ENCODE measurements at regions not wholly inside any gene's neighbourhood (a gene's known extent, or its start where the extent isn't known, plus 50 kb on each side); places are given as distances from the start of the nearest gene placed in this dataset.
"Not testable (repeated sequence)": the region's sequence is repeated elsewhere in the genome, so short reads cannot be mapped to it uniquely, and the experiment has no call there.

- no peaks in the 10 kb centered on the region for H3K9me3 Mint-ChIP-seq
Observed at GRCh38 chr5:126271141-126271540, 152.1 kb upstream of the GRAMD2B start.

DNA sequence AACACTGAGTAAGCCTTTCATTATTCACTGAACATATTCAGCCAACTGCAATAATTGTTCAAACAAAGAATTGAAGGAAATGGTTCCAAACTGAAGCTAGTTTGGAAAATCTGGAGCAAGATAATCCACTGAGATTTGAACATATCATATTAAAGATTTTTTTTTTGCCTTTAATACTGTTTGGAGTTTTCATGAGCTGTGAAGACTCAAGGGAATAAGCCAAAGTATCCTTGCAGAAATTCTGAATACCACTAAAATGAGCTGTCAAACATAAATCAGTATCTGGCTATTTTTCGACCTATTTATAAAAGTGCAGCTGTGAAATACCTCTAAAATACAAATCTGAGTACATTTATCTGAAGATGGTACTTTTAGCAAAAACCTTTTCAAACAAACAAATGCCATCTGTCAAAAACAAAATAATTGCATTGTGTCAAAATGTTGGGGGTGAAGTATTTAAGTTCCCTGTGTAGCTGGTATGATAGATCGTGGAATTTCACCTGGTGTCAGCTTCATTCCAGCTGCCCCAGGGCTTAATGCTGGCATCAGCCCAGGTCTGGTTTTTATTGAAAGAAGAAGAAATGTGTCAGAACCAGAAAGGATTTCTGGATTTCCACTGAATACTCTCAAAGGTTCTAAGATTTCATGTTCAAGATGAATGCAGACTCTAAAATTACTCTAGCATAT lies 149.0 kb upstream of the GRAMD2B start:
- no peak overlapping the region for H3K27ac Mint-ChIP-seq
- H3K4me3 Mint-ChIP-seq, result no peak overlapping the region
- H3K36me3 Mint-ChIP-seq, result no peaks in the 10 kb centered on the region
- H3K9me3 Mint-ChIP-seq, result no peaks in the 10 kb centered on the region
- no peaks in the 10 kb centered on the region for H3K4me1 Mint-ChIP-seq
- DNase-seq, result no peak
- CTCF ChIA-PET, result no interaction called here
- no peaks in the 10 kb centered on the region for H3K27me3 Mint-ChIP-seq

More at GRCh38 chr5:126271141-126271540, 152.1 kb upstream of the GRAMD2B start:
- Mint-ChIP-seq H3K27me3 (no peaks in the 10 kb centered on the region), H3K27ac (no peak overlapping the region), H3K4me3 (no peak overlapping the region), H3K4me1 (no peaks in the 10 kb centered on the region), H3K36me3 (no peaks in the 10 kb centered on the region)
- CTCF ChIA-PET, result no interaction called here
- no peak for DNase-seq

DNA sequence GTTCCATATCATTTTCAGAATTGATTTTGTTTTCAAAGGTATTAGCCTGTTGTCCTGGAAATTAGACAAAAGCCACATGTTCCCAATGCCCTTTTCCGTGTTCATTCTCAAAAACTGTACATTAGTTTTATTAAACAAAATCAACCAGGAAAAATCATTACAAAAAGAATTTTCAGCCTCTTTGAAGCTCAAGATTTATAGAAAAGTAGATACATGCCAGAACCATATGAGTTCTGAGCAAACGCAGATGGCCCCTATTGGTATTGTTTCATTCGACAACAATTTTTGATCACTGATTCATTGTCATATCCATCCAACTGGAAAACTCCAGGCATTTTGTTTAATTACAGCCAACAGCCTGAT lies 148.5 kb upstream of the GRAMD2B start:
- Mint-ChIP-seq H3K27me3 (no peaks in the 10 kb centered on the region), H3K27ac (no peak overlapping the region), H3K4me3 (no peak overlapping the region), H3K36me3 (no peaks in the 10 kb centered on the region), H3K4me1 (no peaks in the 10 kb centered on the region), H3K9me3 (no peaks in the 10 kb centered on the region)
- CTCF ChIA-PET, result no interaction called here
- DNase-seq, result no peak

GRCh38 chr5:126277762-126278161 lies 145.4 kb upstream of the GRAMD2B start:
- H3K9me3 Mint-ChIP-seq, result no peaks in the 10 kb centered on the region

GRCh38 chr5:126280343-126280742 lies 142.9 kb upstream of the GRAMD2B start:
- Mint-ChIP-seq H3K4me1 (no peaks in the 10 kb centered on the region), H3K4me3 (no peak overlapping the region), H3K27me3 (no peaks in the 10 kb centered on the region), H3K9me3 (no peaks in the 10 kb centered on the region), H3K36me3 (no peaks in the 10 kb centered on the region), H3K27ac (no peak overlapping the region)
- CTCF ChIA-PET, result no interaction called here
- no peak for DNase-seq

More at GRCh38 chr5:126277762-126278161, 145.4 kb upstream of the GRAMD2B start:
- Mint-ChIP-seq H3K4me1 (no peaks in the 10 kb centered on the region), H3K27me3 (no peaks in the 10 kb centered on the region), H3K4me3 (no peak overlapping the region), H3K27ac (no peak overlapping the region), H3K36me3 (no peaks in the 10 kb centered on the region)
- DNase-seq, result no peak
- CTCF ChIA-PET, result no interaction called here

- Mint-ChIP-seq H3K27ac (no peak overlapping the region), H3K36me3 (no peaks in the 10 kb centered on the region), H3K4me1 (no peaks in the 10 kb centered on the region), H3K9me3 (no peaks in the 10 kb centered on the region), H3K4me3 (no peak overlapping the region), H3K27me3 (no peaks in the 10 kb centered on the region)
- DNase-seq, result no peak
- CTCF ChIA-PET, result no interaction called here
Observed at GRCh38 chr5:126280846-126281245, 142.4 kb upstream of the GRAMD2B start.

DNA sequence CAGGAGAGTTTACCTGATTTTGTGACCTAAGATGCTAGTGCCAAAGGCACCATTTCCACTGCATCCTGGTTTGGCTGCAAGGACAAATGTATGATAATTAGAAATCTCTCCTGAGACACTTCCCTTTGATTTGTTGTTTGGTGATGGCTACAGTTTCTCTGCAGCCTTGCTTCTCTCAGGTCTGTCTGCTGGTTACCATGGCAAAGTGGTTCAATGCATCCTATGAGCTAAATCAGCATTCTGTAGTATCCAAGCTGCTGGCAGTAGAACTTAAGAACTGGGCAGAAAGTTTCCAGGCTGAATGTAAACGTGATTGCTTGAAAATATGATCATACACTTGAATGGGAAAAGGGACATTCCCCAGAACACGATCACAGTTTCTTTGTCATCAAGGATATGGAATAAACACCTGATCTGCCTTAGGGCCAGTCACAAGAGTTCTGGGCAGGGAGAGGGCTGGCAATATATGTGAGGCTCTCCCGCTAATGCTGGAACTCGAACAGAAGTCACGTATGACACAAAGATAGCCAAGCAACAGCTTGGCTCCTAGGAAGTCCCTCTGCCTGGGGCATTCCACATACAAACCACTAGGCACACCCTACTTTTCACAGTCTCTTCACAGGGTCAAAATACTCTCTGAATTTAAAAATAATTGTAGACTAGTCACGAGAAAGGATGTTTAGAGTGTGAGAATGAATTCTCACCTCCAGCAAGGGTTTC lies 138.1 kb upstream of the GRAMD2B start:
- no peaks in the 10 kb centered on the region for H3K27me3 Mint-ChIP-seq
- no peaks in the 10 kb centered on the region for H3K4me1 Mint-ChIP-seq
- CTCF ChIA-PET, result no interaction called here
- DNase-seq, result no peak
- H3K4me3 Mint-ChIP-seq, result no peak overlapping the region
- H3K9me3 Mint-ChIP-seq, result no peaks in the 10 kb centered on the region
- H3K27ac Mint-ChIP-seq, result no peak overlapping the region
- H3K36me3 Mint-ChIP-seq, result no peaks in the 10 kb centered on the region

- H3K27me3 Mint-ChIP-seq, CTCF ChIA-PET, H3K4me3 Mint-ChIP-seq, H3K27ac Mint-ChIP-seq, H3K9me3 Mint-ChIP-seq, DNase-seq, H3K4me1 Mint-ChIP-seq, H3K36me3 Mint-ChIP-seq: not testable (repeated sequence)
Observed at GRCh38 chr5:126296121-126296520, 127.1 kb upstream of the GRAMD2B start.

- no peak overlapping the region for H3K27ac Mint-ChIP-seq
- H3K9me3 Mint-ChIP-seq, result peaks cover 1% of the 10 kb centered on the region
- H3K4me1 Mint-ChIP-seq, result no peaks in the 10 kb centered on the region
- no peaks in the 10 kb centered on the region for H3K36me3 Mint-ChIP-seq
- no peak overlapping the region for H3K4me3 Mint-ChIP-seq
- H3K27me3 Mint-ChIP-seq, result no peaks in the 10 kb centered on the region
- no peak for DNase-seq
- CTCF ChIA-PET, result no interaction called here
Observed at GRCh38 chr5:126300293-126300692, 122.9 kb upstream of the GRAMD2B start.

DNA sequence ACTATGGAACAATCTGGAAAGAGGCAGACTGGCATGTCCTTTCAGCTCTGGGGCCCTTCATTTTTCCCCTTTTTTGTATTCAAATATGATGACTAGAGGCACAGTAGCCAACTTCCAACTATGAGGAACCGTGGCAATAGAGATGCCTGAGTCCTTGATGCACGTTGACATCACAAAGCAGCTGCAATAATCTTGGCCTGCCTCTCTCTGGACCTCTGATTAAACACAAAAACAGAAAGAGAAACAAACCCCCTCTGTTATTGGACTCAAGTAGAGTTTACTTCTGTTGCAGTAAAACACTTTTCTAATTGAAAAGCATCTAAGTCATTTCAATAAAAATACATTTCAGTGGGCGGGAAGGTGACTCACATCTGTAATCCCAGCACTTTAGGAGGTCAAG lies 122.2 kb upstream of the GRAMD2B start:
- Mint-ChIP-seq H3K36me3 (no peaks in the 10 kb centered on the region), H3K27ac (no peak overlapping the region), H3K4me1 (no peaks in the 10 kb centered on the region), H3K9me3 (peaks cover 2% of the 10 kb centered on the region), H3K4me3 (no peak overlapping the region), H3K27me3 (no peaks in the 10 kb centered on the region)
- CTCF ChIA-PET, result no interaction called here
- no peak for DNase-seq

GRCh38 chr5:126309860-126310259 lies 113.3 kb upstream of the GRAMD2B start:
- Mint-ChIP-seq H3K27ac (no peak overlapping the region), H3K4me1 (no peaks in the 10 kb centered on the region), H3K9me3 (peaks cover 2% of the 10 kb centered on the region), H3K4me3 (no peak overlapping the region), H3K27me3 (peaks cover 5% of the 10 kb centered on the region), H3K36me3 (no peaks in the 10 kb centered on the region)
- DNase-seq, result no peak
- CTCF ChIA-PET, result no interaction called here

DNA sequence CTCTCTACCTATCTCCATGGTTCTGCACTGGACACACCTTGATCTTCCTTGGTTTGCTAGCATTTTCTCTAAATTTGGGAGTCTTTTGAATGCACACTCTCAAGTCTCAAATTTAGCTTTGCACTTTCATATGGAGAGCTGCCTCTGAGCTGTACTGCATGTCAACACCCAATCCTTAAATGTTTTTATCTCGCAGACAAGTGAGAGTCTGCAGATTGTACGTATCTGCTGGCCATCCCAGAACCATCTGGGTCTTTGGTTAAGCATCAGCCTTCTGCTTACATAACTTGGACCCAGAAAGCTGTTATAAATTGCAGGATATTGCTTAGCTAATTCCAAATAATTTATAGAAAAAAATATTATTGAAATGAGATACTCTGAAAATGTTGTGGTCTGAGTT lies 111.4 kb upstream of the GRAMD2B start:
- no peak overlapping the region for H3K27ac Mint-ChIP-seq
- H3K4me3 Mint-ChIP-seq, result no peak overlapping the region
- CTCF ChIA-PET, result no interaction called here
- H3K4me1 Mint-ChIP-seq, result no peaks in the 10 kb centered on the region
- no peaks in the 10 kb centered on the region for H3K36me3 Mint-ChIP-seq
- H3K27me3 Mint-ChIP-seq, result peaks cover 5% of the 10 kb centered on the region
- no peaks in the 10 kb centered on the region for H3K9me3 Mint-ChIP-seq
- no peak for DNase-seq

GRCh38 chr5:126315341-126315740 lies 107.9 kb upstream of the GRAMD2B start:
- H3K4me3 Mint-ChIP-seq, result no peak overlapping the region

GRCh38 chr5:126332326-126332725 lies 90.9 kb upstream of the GRAMD2B start:
- Mint-ChIP-seq H3K27ac (no peak overlapping the region), H3K27me3 (peaks cover 5% of the 10 kb centered on the region), H3K9me3 (no peaks in the 10 kb centered on the region), H3K36me3 (no peaks in the 10 kb centered on the region), H3K4me1 (no peaks in the 10 kb centered on the region), H3K4me3 (no peak overlapping the region)
- DNase-seq, result no peak
- CTCF ChIA-PET, result interaction anchor here (1.2 kb wide), 1 partner anchor 21 kb away, joined by 5 read pairs; no protein-coding TSS in a partner anchor

More at GRCh38 chr5:126315341-126315740, 107.9 kb upstream of the GRAMD2B start:
- CTCF ChIA-PET, result no interaction called here
- H3K9me3 Mint-ChIP-seq, result no peaks in the 10 kb centered on the region
- no peak overlapping the region for H3K27ac Mint-ChIP-seq
- no peaks in the 10 kb centered on the region for H3K4me1 Mint-ChIP-seq
- DNase-seq, result no peak
- peaks cover 5% of the 10 kb centered on the region for H3K27me3 Mint-ChIP-seq
- H3K36me3 Mint-ChIP-seq, result no peaks in the 10 kb centered on the region

DNA sequence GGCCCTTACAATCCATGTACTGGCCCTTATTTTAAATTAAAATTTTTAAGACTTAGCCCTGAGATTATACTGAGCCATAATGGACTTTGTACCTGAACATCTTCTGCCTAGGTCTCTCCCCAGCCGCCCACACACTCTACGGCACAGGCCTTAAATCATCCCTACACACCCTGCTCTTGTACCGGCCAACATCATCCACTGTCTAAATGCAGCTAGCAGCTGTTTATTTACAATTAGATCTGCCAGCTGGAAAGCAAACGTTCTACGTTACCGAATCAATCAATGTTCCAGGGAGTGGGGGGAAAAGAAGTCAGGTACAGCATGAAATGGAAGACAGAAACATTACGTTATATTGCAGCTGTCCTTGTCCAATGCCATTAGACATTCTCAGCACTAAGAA lies 88.4 kb upstream of the GRAMD2B start:
- Mint-ChIP-seq H3K27ac (no peak overlapping the region), H3K36me3 (no peaks in the 10 kb centered on the region), H3K9me3 (no peaks in the 10 kb centered on the region), H3K27me3 (peaks cover 5% of the 10 kb centered on the region), H3K4me1 (no peaks in the 10 kb centered on the region), H3K4me3 (no peak overlapping the region)
- CTCF ChIA-PET, result interaction anchor here (0.7 to 8.0 kb wide), 2 partner anchors 203 to 266 kb away, joined by 3 to 125 read pairs; partner anchors contain the start of gene PHAX
- DNase-seq, result no peak
